ENCODE measurements at regions not wholly inside any gene's neighbourhood (a gene's known extent, or its start where the extent isn't known, plus 50 kb on each side); places are given as distances from the start of the nearest gene placed in this dataset.

GRCh38 chr17:72487731-72488494, 367.1 kb downstream of the SOX9 start:
- H3K27ac ChIP-seq = no peak overlapping the region
- no peak for TF ChIP-seq CTCF (IDR thresholded peaks at IDR 0.05)
- intact Hi-C loops (cut with DNase I) = no loop called here
- no peaks in the 10 kb centered on the region for H3K4me1 ChIP-seq
- no peaks in the 10 kb centered on the region for H3K36me3 ChIP-seq
- no peak overlapping the region for H3K4me3 ChIP-seq
- H3K9me3 ChIP-seq = no peaks in the 10 kb centered on the region
- H3K27me3 ChIP-seq (ENCODE audit: low read depth) = peaks cover 5% of the 10 kb centered on the region
- ATAC-seq (no peak), DNase-seq (no peak)

- intact Hi-C loops (cut with DNase I) = no loop called here
Observed at GRCh38 chr17:72488555-72489271, 367.9 kb downstream of the SOX9 start.

GRCh38 chr17:72489272-72489641, 368.4 kb downstream of the SOX9 start:
- H3K4me1 ChIP-seq = no peaks in the 10 kb centered on the region
- no peak overlapping the region for H3K27ac ChIP-seq
- no peak overlapping the region for H3K4me3 ChIP-seq
- H3K36me3 ChIP-seq = no peaks in the 10 kb centered on the region
- TF ChIP-seq CTCF (IDR thresholded peaks at IDR 0.05) = no peak
- DNase-seq = no peak
- H3K27me3 ChIP-seq (ENCODE audit: low read depth) = peaks cover 5% of the 10 kb centered on the region
- H3K9me3 ChIP-seq = no peaks in the 10 kb centered on the region
- intact Hi-C loops (cut with DNase I) = no loop called here
- ATAC-seq = no peak

More at GRCh38 chr17:72488555-72489271, 367.9 kb downstream of the SOX9 start:
- peaks cover 5% of the 10 kb centered on the region for H3K27me3 ChIP-seq (ENCODE audit: low read depth)
- DNase-seq (no peak), ATAC-seq (no peak)
- no peaks in the 10 kb centered on the region for H3K9me3 ChIP-seq
- no peak overlapping the region for H3K27ac ChIP-seq
- no peak for TF ChIP-seq CTCF (IDR thresholded peaks at IDR 0.05)
- no peak overlapping the region for H3K4me3 ChIP-seq
- H3K36me3 ChIP-seq = no peaks in the 10 kb centered on the region
- no peaks in the 10 kb centered on the region for H3K4me1 ChIP-seq

- no peak for DNase-seq
Observed at GRCh38 chr17:72491102-72491501, 370.3 kb downstream of the SOX9 start.

GRCh38 chr17:72492494-72492893, 371.7 kb downstream of the SOX9 start:
- intact Hi-C loops (cut with DNase I) = no loop called here
- peaks cover 5% of the 10 kb centered on the region for H3K27me3 ChIP-seq (ENCODE audit: low read depth)
- H3K4me1 ChIP-seq = no peaks in the 10 kb centered on the region
- H3K9me3 ChIP-seq = no peaks in the 10 kb centered on the region
- DNase-seq (no peak), ATAC-seq (no peak)
- no peak overlapping the region for H3K4me3 ChIP-seq
- H3K27ac ChIP-seq = no peak overlapping the region
- H3K36me3 ChIP-seq = no peaks in the 10 kb centered on the region
- no peak for TF ChIP-seq CTCF (IDR thresholded peaks at IDR 0.05)

More at GRCh38 chr17:72491102-72491501, 370.3 kb downstream of the SOX9 start:
- Histone ChIP-seq H3K36me3 (no peaks in the 10 kb centered on the region), H3K4me3 (no peak overlapping the region), H3K27me3 (ENCODE audit: low read depth) (peaks cover 5% of the 10 kb centered on the region), H3K9me3 (no peaks in the 10 kb centered on the region), H3K27ac (no peak overlapping the region), H3K4me1 (no peaks in the 10 kb centered on the region)
- ATAC-seq = no peak
- no peak for TF ChIP-seq CTCF (IDR thresholded peaks at IDR 0.05)
- intact Hi-C loops (cut with DNase I) = no loop called here
